Vagina (tissue), 2 donors: ENCODE measurements at regions not wholly inside any gene's neighbourhood (a gene's known extent, or its start where the extent isn't known, plus 50 kb on each side); places are given as distances from the start of the nearest gene placed in this dataset.

Experiments used
- CTCF ChIP-seq, 3 experiments: fragments of 450-650 bp in 2 of 3; fragments of 200-600 bp in 1 of 3; sonication (generic) in 1 of 3; IDR thresholded peaks; one replicate each; pipeline ENCODE4 v1.5.1; 2017 to 2019; ENCODE audit warnings: antibody characterized with exemption in 3 of 3, mild to moderate bottlenecking in 2 of 3, moderate library complexity in 2 of 3
- POLR2A ChIP-seq, 2 donors: fragments of 450-650 bp; IDR thresholded peaks; one replicate each; pipeline ENCODE4 v1.6.1; 2017; ENCODE audit warnings: antibody characterized with exemption in 2 of 2, mild to moderate bottlenecking in 2 of 2, moderate library complexity in 2 of 2

DNA sequence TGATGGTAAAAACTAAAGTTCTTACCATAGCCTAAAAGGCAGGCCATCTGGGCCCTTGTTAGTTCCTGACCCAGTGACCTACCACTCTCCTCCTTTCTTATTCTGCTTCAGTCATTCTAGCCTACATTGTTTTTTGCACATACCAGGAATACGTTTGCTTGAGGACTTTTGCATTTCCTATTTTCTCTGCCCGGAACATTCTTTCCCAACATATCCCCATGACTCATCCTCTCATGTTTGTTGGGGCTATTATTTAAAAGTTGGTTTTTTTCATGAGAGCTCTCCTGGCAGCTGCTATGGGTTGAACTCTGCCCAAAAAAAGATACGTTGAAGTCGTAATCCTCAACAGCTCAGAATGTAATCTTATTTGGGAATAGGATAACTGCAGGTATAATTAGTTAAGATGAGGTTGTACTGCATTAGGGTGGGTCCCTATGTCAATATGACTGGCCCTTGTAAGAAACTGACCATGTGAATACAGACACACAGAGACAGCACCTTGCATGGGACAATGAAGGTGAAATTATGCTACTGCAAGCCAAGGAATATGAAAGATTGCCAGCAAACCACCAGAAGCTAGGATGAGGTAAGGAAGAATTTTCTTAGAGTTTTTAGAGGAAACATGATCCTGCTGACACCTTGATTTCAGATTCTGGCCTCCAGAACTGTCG lies 138.3 kb upstream of the PDHA2 start:
- TF ChIP-seq CTCF (IDR thresholded peaks at IDR 0.05): no peak
- no peak for TF ChIP-seq POLR2A (IDR thresholded peaks at IDR 0.05)
